ENCODE measurements at regions not wholly inside any gene's neighbourhood (a gene's known extent, or its start where the extent isn't known, plus 50 kb on each side); places are given as distances from the start of the nearest gene placed in this dataset.

DNA sequence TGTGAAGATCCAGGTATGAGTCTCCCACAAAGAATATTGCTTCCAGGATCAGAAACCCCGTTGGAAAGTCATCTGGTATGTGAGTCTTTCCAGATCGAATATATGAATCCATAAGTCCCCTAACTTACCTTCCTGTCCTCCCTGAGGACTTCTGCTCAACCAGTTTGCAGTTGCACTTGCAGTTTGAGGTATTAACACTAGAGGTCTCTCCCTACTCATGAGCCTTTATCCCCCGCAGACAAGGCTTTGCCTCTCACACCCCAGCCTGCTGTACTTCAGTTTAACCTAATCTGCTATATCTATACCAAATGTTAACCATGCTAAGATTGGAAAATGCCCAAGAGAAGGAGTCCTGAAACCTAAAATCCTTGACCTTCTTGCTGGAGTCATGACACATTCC is 135.3 kb upstream of the DEFB112 start:
- no peak overlapping the region for H3K4me3 Mint-ChIP-seq (ENCODE audit: low read depth)
- H3K27ac Mint-ChIP-seq = no peak overlapping the region
- TF ChIP-seq, protein P1, sequence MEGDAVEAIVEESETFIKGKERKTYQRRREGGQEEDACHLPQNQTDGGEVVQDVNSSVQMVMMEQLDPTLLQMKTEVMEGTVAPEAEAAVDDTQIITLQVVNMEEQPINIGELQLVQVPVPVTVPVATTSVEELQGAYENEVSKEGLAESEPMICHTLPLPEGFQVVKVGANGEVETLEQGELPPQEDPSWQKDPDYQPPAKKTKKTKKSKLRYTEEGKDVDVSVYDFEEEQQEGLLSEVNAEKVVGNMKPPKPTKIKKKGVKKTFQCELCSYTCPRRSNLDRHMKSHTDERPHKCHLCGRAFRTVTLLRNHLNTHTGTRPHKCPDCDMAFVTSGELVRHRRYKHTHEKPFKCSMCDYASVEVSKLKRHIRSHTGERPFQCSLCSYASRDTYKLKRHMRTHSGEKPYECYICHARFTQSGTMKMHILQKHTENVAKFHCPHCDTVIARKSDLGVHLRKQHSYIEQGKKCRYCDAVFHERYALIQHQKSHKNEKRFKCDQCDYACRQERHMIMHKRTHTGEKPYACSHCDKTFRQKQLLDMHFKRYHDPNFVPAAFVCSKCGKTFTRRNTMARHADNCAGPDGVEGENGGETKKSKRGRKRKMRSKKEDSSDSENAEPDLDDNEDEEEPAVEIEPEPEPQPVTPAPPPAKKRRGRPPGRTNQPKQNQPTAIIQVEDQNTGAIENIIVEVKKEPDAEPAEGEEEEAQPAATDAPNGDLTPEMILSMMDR (IDR thresholded peaks at IDR 0.05; ENCODE audit: unreplicated experiment) = peak; percentile 61
- H3K9me3 Mint-ChIP-seq (ENCODE audit: low read depth) = no peaks in the 10 kb centered on the region
- H3K27me3 Mint-ChIP-seq = peaks cover 12% of the 10 kb centered on the region
- DNase-seq (ENCODE audit: low spot score, unreplicated experiment) = no peak
- H3K36me3 Mint-ChIP-seq (ENCODE audit: insufficient read depth) = no peaks in the 10 kb centered on the region
- H3K4me1 Mint-ChIP-seq (ENCODE audit: low read depth) = peaks cover 4% of the 10 kb centered on the region

DNA sequence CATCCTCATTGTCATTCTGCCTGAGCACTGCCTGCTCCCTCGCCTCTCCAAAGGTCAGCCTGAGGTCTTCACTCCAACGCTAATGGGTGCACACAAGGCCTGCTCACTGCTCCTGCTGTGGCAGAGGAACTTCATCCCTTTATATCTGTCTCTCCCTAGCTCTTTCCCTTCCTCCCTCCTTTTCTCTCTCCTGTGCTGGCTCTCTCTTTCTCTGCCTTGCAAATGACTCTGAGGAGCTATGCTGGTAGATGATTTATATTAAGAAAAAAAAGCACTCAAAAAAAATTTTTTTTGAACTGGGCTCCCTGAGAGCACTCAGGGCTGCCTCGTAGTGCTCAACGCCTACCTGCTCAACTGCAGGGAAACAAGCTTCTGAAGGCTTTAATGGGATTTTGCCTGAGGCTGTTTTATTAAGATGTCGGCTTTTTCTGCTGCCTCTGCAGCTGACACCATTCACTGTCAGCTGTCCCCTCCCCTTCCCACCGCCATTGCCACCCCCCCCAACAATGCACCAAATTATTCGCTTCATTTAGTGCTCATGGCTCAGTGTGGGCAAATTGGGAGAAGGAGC is 137.7 kb upstream of the DEFB112 start:
- TF ChIP-seq, protein P1 (IDR thresholded peaks at IDR 0.05; ENCODE audit: unreplicated experiment) = no peak
- Mint-ChIP-seq H3K27me3 (peaks cover 12% of the 10 kb centered on the region), H3K27ac (no peak overlapping the region), H3K4me1 (ENCODE audit: low read depth) (peaks cover 4% of the 10 kb centered on the region), H3K4me3 (ENCODE audit: low read depth) (no peak overlapping the region), H3K9me3 (ENCODE audit: low read depth) (no peaks in the 10 kb centered on the region), H3K36me3 (ENCODE audit: insufficient read depth) (no peaks in the 10 kb centered on the region)
- DNase-seq (ENCODE audit: low spot score, unreplicated experiment) = no peak

DNA sequence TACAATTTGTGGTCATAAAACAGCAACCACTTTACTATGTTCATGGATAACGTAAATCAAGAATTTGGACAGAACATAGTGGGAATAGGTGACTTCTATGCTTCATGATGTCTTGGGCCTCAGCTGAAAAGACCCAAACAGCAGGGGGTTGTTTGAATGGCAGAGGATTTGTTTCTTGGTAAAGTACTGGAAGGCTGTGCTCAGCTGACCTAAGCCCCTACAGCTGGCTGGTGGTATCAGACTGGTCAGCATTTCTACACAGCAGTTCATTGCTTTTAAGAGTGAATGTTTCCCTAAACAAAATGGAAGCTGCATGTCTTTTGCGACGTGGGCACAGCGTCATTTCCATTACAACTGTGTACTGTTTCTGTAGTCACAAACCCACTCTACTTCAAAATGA is 148.5 kb upstream of the DEFB112 start:
- no peaks in the 10 kb centered on the region for H3K36me3 Mint-ChIP-seq (ENCODE audit: insufficient read depth)
- peaks cover 11% of the 10 kb centered on the region for H3K4me1 Mint-ChIP-seq (ENCODE audit: low read depth)
- no peaks in the 10 kb centered on the region for H3K9me3 Mint-ChIP-seq (ENCODE audit: low read depth)
- no peak for DNase-seq (ENCODE audit: low spot score, unreplicated experiment)
- no peak overlapping the region for H3K27ac Mint-ChIP-seq
- TF ChIP-seq, protein P1 (IDR thresholded peaks at IDR 0.05; ENCODE audit: unreplicated experiment) = no peak
- no peaks in the 10 kb centered on the region for H3K27me3 Mint-ChIP-seq
- H3K4me3 Mint-ChIP-seq (ENCODE audit: low read depth) = no peak overlapping the region

DNA sequence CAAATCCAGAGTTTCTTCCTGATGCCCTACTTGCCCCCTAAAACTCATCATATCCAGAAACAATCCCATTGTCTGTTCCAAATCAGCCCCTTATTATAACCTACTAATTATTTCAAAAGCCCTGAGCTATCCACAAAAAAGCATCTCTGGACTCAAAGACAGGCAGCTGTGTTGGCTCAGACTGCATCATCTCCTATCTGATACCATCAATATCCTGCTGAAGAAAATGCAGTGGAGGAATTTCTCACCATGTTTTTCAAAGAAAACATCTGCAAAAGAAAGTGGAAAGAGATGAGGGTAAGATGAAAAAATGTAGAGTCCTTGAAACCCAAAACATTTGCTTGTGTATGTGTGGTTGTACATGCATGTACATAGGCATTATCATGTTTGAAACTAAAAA is 153.0 kb upstream of the DEFB112 start:
- H3K36me3 Mint-ChIP-seq (ENCODE audit: insufficient read depth) = no peaks in the 10 kb centered on the region
- TF ChIP-seq, protein P1 (IDR thresholded peaks at IDR 0.05; ENCODE audit: unreplicated experiment) = no peak
- DNase-seq (ENCODE audit: low spot score, unreplicated experiment) = no peak
- H3K4me1 Mint-ChIP-seq (ENCODE audit: low read depth) = peaks cover 3% of the 10 kb centered on the region
- peaks cover 2% of the 10 kb centered on the region for H3K27me3 Mint-ChIP-seq
- no peak overlapping the region for H3K27ac Mint-ChIP-seq
- no peak overlapping the region for H3K4me3 Mint-ChIP-seq (ENCODE audit: low read depth)
- H3K9me3 Mint-ChIP-seq (ENCODE audit: low read depth) = no peaks in the 10 kb centered on the region

DNA sequence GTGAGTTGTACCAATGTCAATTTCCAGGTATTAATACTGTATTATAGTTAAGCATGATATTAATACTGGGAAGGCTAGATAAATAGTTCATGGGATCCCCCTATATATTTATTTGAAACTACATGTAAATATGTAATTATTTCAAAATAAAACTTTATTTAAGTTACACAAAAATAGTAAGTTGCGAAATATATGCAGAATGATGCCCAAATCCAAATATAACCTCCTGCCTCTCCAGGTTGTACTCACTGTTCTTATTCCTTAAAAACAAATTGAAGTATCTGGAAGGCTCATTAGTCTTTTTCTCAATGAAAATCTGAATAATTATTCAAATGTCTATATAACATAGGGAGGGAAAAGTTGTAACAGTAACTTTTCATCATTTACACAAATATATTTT is 161.9 kb upstream of the DEFB112 start:
- no peak for DNase-seq (ENCODE audit: low spot score, unreplicated experiment)
- no peaks in the 10 kb centered on the region for H3K27me3 Mint-ChIP-seq
- TF ChIP-seq, protein P1 (IDR thresholded peaks at IDR 0.05; ENCODE audit: unreplicated experiment) = no peak
- H3K27ac Mint-ChIP-seq = no peak overlapping the region
- no peaks in the 10 kb centered on the region for H3K36me3 Mint-ChIP-seq (ENCODE audit: insufficient read depth)
- no peaks in the 10 kb centered on the region for H3K4me1 Mint-ChIP-seq (ENCODE audit: low read depth)
- H3K4me3 Mint-ChIP-seq (ENCODE audit: low read depth) = no peak overlapping the region
- H3K9me3 Mint-ChIP-seq (ENCODE audit: low read depth) = no peaks in the 10 kb centered on the region
